ENCODE measurements at regions not wholly inside any gene's neighbourhood (a gene's known extent, or its start where the extent isn't known, plus 50 kb on each side); places are given as distances from the start of the nearest gene placed in this dataset.

DNA sequence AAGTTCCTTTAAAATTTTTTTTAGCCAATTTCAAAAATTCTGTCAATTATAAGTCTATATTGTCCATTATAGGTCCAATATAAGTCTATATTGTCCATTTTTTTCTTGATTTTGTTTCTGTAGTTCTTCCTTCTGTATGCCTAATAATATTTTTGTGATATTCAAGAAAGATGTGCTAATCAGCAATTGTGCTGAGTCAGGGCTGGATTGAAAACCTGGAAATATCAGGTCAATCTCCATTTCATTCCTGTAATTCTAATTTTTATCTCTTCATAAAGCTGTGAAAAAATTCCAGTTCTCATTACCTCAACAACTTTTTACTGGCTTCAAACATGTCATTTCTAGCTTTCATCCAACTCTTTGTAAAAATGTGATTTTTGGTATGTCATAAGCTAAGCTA is 353.7 kb downstream of the SLITRK6 start:
- TF ChIP-seq, protein P1, sequence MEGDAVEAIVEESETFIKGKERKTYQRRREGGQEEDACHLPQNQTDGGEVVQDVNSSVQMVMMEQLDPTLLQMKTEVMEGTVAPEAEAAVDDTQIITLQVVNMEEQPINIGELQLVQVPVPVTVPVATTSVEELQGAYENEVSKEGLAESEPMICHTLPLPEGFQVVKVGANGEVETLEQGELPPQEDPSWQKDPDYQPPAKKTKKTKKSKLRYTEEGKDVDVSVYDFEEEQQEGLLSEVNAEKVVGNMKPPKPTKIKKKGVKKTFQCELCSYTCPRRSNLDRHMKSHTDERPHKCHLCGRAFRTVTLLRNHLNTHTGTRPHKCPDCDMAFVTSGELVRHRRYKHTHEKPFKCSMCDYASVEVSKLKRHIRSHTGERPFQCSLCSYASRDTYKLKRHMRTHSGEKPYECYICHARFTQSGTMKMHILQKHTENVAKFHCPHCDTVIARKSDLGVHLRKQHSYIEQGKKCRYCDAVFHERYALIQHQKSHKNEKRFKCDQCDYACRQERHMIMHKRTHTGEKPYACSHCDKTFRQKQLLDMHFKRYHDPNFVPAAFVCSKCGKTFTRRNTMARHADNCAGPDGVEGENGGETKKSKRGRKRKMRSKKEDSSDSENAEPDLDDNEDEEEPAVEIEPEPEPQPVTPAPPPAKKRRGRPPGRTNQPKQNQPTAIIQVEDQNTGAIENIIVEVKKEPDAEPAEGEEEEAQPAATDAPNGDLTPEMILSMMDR (IDR thresholded peaks at IDR 0.05), result no peak
- TF ChIP-seq POLR2A (IDR thresholded peaks at IDR 0.05) (no peak), EP300 (IDR thresholded peaks at IDR 0.05) (no peak)

Data from tibial nerve (tissue), 4 donors.